GM12865 (cell line): ENCODE measurements at regions not wholly inside any gene's neighbourhood (a gene's known extent, or its start where the extent isn't known, plus 50 kb on each side); places are given as distances from the start of the nearest gene placed in this dataset.

Experiments used
- DNase-seq: peaks from one replicate; pipeline ENCODE4 v3.0.0; 2010; ENCODE audit warnings: low read depth
- H3K4me3 ChIP-seq: 2 replicates; pipeline ENCODE4 v1.5.1; 2011; ENCODE audit warnings: mild to moderate bottlenecking, low read depth, low read length, control low read depth
- TF ChIP-seq, protein P1 (sequence below): IDR thresholded peaks from 2 replicates; pipeline ENCODE4 v1.5.1; 2011; ENCODE audit warnings: low read length, control low read depth, low read depth, inconsistent platforms; ENCODE audit not compliant: insufficient read depth; ENCODE audit errors: missing control alignments

- no peak for DNase-seq
- no peak overlapping the region for H3K4me3 ChIP-seq
- TF ChIP-seq, protein P1, sequence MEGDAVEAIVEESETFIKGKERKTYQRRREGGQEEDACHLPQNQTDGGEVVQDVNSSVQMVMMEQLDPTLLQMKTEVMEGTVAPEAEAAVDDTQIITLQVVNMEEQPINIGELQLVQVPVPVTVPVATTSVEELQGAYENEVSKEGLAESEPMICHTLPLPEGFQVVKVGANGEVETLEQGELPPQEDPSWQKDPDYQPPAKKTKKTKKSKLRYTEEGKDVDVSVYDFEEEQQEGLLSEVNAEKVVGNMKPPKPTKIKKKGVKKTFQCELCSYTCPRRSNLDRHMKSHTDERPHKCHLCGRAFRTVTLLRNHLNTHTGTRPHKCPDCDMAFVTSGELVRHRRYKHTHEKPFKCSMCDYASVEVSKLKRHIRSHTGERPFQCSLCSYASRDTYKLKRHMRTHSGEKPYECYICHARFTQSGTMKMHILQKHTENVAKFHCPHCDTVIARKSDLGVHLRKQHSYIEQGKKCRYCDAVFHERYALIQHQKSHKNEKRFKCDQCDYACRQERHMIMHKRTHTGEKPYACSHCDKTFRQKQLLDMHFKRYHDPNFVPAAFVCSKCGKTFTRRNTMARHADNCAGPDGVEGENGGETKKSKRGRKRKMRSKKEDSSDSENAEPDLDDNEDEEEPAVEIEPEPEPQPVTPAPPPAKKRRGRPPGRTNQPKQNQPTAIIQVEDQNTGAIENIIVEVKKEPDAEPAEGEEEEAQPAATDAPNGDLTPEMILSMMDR: no peak
These were observed 142.0 kb downstream of the NR4A2 start for GRCh38 chr2:156190517-156190916.

GRCh38 chr2:156189584-156189983 lies 142.9 kb downstream of the NR4A2 start:
- no peak for DNase-seq
- TF ChIP-seq, protein P1: no peak
- no peak overlapping the region for H3K4me3 ChIP-seq

GRCh38 chr2:156189143-156189542 lies 143.4 kb downstream of the NR4A2 start:
- no peak for DNase-seq
- TF ChIP-seq, protein P1: no peak
- no peak overlapping the region for H3K4me3 ChIP-seq

DNA sequence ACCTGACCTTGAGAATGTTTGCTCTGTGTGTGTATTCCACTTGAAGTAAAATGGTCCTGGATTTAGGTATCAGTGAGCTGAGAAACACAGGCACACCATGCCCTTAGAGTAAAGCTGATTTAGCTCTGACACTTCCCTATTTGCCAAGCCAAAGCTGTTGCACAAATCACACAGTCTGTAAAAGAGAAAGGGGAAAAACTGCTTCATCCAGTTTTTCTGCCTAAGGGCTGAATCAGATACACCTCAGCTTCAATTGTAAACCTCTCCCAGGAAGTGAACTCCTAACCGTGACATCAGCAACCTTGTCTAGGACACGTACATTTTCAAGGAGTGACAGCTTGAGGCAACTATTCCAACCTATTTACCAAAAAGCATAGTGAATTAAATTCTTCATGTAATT lies 150.4 kb downstream of the NR4A2 start:
- H3K4me3 ChIP-seq: no peak overlapping the region

DNA sequence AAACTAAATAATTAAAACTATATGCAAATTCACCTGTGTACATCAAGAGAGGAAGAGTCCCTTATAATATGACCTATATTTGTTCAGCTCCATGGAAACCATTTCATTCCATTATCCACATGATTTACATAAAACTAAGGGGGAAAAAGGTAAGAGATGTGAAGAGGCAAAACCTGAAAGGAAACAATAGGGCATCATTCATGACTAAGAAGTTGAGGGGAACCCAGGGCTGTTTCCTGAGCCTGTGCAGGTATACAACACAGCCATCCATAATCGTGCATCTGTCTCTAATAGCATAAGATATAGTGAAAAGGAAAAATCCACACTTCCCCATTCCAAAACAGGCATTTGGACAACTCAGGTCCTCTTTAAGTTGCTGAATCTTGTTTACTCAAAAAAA lies 151.3 kb downstream of the NR4A2 start:
- no peak for DNase-seq
- TF ChIP-seq, protein P1: no peak

More for the DNA sequence above, 150.4 kb downstream of the NR4A2 start:
- TF ChIP-seq, protein P1: no peak
- DNase-seq: no peak

GRCh38 chr2:156177654-156178053 lies 154.9 kb downstream of the NR4A2 start:
- no peak overlapping the region for H3K4me3 ChIP-seq
- DNase-seq: no peak
- TF ChIP-seq, protein P1: no peak

More for the DNA sequence above, 151.3 kb downstream of the NR4A2 start:
- H3K4me3 ChIP-seq: no peak overlapping the region

- no peak for DNase-seq
- TF ChIP-seq, protein P1: no peak
- H3K4me3 ChIP-seq: no peak overlapping the region
These were observed 156.6 kb downstream of the NR4A2 start for GRCh38 chr2:156175946-156176345.
